A549 (cell line): ENCODE measurements at regions not wholly inside any gene's neighbourhood (a gene's known extent, or its start where the extent isn't known, plus 50 kb on each side); places are given as distances from the start of the nearest gene placed in this dataset.
A peak's percentile ranks its signal among the peaks of the same experiment; 100 is the strongest.

Experiments
- ATAC-seq, 2 experiments: fragments of 200-7000 bp in 1 of 2; fragments of >200 bp in 1 of 2; cut with Nextera tagmentation in 1 of 2; cut with Tn5 transposase in 1 of 2; 3 replicates each; pipeline versions ENCODE4 v1.8.0 to v1.9.1; 2018 to 2020; ENCODE audit warnings: mild to moderate bottlenecking in 1 of 2, moderate library complexity in 1 of 2
- CTCF ChIA-PET: fragments of 300-600 bp; sonication (Branson Sonifier 250); formaldehyde crosslinking; extraction: SDS; loops from one replicate; lab custom pipeline; 2021; ENCODE audit warnings: antibody characterized with exemption, inconsistent platforms; lab: Yijun Ruan, JAX
- POLR2A ChIA-PET: fragments of 350-600 bp; formaldehyde crosslinking; extraction: SDS; loops from one replicate; lab custom pipeline; 2021; ENCODE audit warnings: antibody characterized with exemption, inconsistent platforms; lab: Yijun Ruan, JAX
- DNase-seq, 2 experiments: peaks; one replicate each; pipeline versions ENCODE4 v3.0.0 to v3.0.0-alpha.2; 2011 to 2016; ENCODE audit warnings: low read depth in 1 of 2, low spot score in 1 of 2
- FAIRE-seq: peaks from 2 replicates; lab custom pipeline; 2011; peaks lifted over from hg19 to GRCh38; lab: Jason Lieb, UNC
- H3K27ac ChIP-seq, 2 experiments: fragments of >200 bp; sonication (Bioruptor Twin); formaldehyde crosslinking; 3 replicates each; pipeline ENCODE4 v1.5.1; 2016 to 2017
- H3K4me1 ChIP-seq: fragments of >200 bp; sonication (Bioruptor Twin); formaldehyde crosslinking; 3 replicates; pipeline ENCODE4 v1.6.1; 2016
- H3K4me2 ChIP-seq: fragments of >200 bp; sonication (Bioruptor Twin); formaldehyde crosslinking; 3 replicates; pipeline ENCODE4 v1.6.1; 2016
- H3K4me3 ChIP-seq: fragments of >200 bp; sonication (Bioruptor Twin); formaldehyde crosslinking; 3 replicates; pipeline ENCODE4 v1.5.1; 2016
- H3K9me3 ChIP-seq: fragments of >200 bp; sonication (Bioruptor Twin); formaldehyde crosslinking; 3 replicates; pipeline ENCODE4 v1.6.1; 2016
- ATOH8 ChIP-seq: fragments of 250-450 bp; sonication (Bioruptor Pico); IDR thresholded peaks from 2 replicates; pipeline ENCODE4 v1.5.0; 2020; ENCODE audit warnings: low read depth, mild to moderate bottlenecking, moderate library complexity
- BHLHE40 ChIP-seq: IDR thresholded peaks from 2 replicates; pipeline ENCODE4 v1.6.1; 2012; ENCODE audit warnings: low read depth, low read length, inconsistent platforms
- E2F6 ChIP-seq: IDR thresholded peaks from 2 replicates; pipeline ENCODE4 v1.6.1; 2012; ENCODE audit warnings: low read depth, borderline replicate concordance
- EHMT2 ChIP-seq: fragments of 200-600 bp; sonication (generic); IDR thresholded peaks from 2 replicates; pipeline ENCODE4 v1.6.1; 2016; ENCODE audit warnings: antibody characterized with exemption, low read depth, mild to moderate bottlenecking, moderate library complexity
- ESRRA ChIP-seq: fragments of 150-350 bp; IDR thresholded peaks from 2 replicates; pipeline ENCODE4 v1.6.1; 2014; ENCODE audit warnings: mild to moderate bottlenecking, low read length, borderline replicate concordance
- FOSB ChIP-seq: fragments of 250-450 bp; sonication (Bioruptor Pico); IDR thresholded peaks from 2 replicates; pipeline ENCODE4 v1.5.0; 2020; ENCODE audit warnings: mild to moderate bottlenecking, moderate library complexity
- FOSL2 ChIP-seq, 2 experiments: fragments of 450-650 bp in 1 of 2; fragments of >200 bp in 1 of 2; sonication (Bioruptor Twin) in 1 of 2; formaldehyde crosslinking; IDR thresholded peaks; 2 replicates each; pipeline versions ENCODE4 v1.5.0 to v1.6.1; 2016 to 2020; ENCODE audit warnings: mild to moderate bottlenecking in 1 of 2, moderate library complexity in 1 of 2
- FOXS1 ChIP-seq: fragments of 250-450 bp; sonication (Bioruptor Pico); IDR thresholded peaks from 2 replicates; pipeline ENCODE4 v1.5.0; 2020; ENCODE audit warnings: mild to moderate bottlenecking, moderate library complexity
- HDAC2 ChIP-seq: fragments of 200-600 bp; sonication (generic); IDR thresholded peaks from 2 replicates; pipeline ENCODE4 v1.6.1; 2016
- HEYL ChIP-seq: fragments of 250-450 bp; sonication (Bioruptor Pico); IDR thresholded peaks from 2 replicates; pipeline ENCODE4 v1.8.0; 2021; ENCODE audit warnings: mild to moderate bottlenecking, moderate library complexity
- HMGXB4 ChIP-seq: fragments of 250-450 bp; sonication (Bioruptor Pico); IDR thresholded peaks from 2 replicates; pipeline ENCODE4 v1.5.0; 2021; ENCODE audit warnings: mild to moderate bottlenecking, moderate library complexity, borderline replicate concordance
- JUNB ChIP-seq: fragments of >200 bp; sonication (Bioruptor Twin); formaldehyde crosslinking; IDR thresholded peaks from 2 replicates; pipeline ENCODE4 v1.6.1; 2016
- MAFK ChIP-seq: fragments of 450-650 bp; IDR thresholded peaks from 2 replicates; pipeline ENCODE4 v1.6.1; 2014; ENCODE audit not compliant: partially characterized antibody
- MAX ChIP-seq: IDR thresholded peaks from 2 replicates; pipeline ENCODE4 v1.6.1; 2012
- MAZ ChIP-seq: fragments of 150-350 bp; IDR thresholded peaks from 2 replicates; pipeline ENCODE4 v1.6.1; 2014; ENCODE audit warnings: antibody characterized with exemption, low read depth, low read length, borderline replicate concordance
- NFE2L2 ChIP-seq: fragments of 150-350 bp; conservative IDR thresholded peaks from 2 replicates; pipeline ENCODE4 v1.6.1; 2014; ENCODE audit warnings: low read length
- NPAS2 ChIP-seq: fragments of 250-450 bp; sonication (Bioruptor Pico); IDR thresholded peaks from 2 replicates; pipeline ENCODE4 v1.8.0; 2022; ENCODE audit warnings: mild to moderate bottlenecking, moderate library complexity, borderline replicate concordance
- PHF8 ChIP-seq: fragments of 200-600 bp; sonication (generic); IDR thresholded peaks from 2 replicates; pipeline ENCODE4 v1.6.1; 2016; ENCODE audit warnings: low read depth, mild to moderate bottlenecking, antibody characterized with exemption, moderate library complexity, borderline replicate concordance
- RAD21 ChIP-seq, 2 experiments: fragments of >200 bp in 1 of 2; sonication (Bioruptor Twin) in 1 of 2; formaldehyde crosslinking in 1 of 2; IDR thresholded peaks in 1 of 2; conservative IDR thresholded peaks in 1 of 2; 2 replicates in 1 of 2; 3 replicates in 1 of 2; pipeline ENCODE4 v1.6.1; 2012 to 2018; ENCODE audit warnings: inconsistent platforms in 1 of 2
- RCOR1 ChIP-seq: fragments of 150-350 bp; IDR thresholded peaks from 2 replicates; pipeline ENCODE4 v1.6.1; 2014; ENCODE audit warnings: antibody characterized with exemption, low read length, low read depth
- RFX5 ChIP-seq: fragments of 450-650 bp; IDR thresholded peaks from 2 replicates; pipeline ENCODE4 v1.7.1; 2014; ENCODE audit warnings: antibody characterized with exemption, mild to moderate bottlenecking, moderate library complexity
- RNF2 ChIP-seq: fragments of 200-600 bp; sonication (generic); IDR thresholded peaks from 2 replicates; pipeline ENCODE4 v1.6.1; 2016; ENCODE audit warnings: low read depth, mild to moderate bottlenecking, antibody characterized with exemption, moderate library complexity, borderline replicate concordance
- TFCP2L1 ChIP-seq: fragments of 250-450 bp; sonication (Bioruptor Pico); IDR thresholded peaks from 2 replicates; pipeline ENCODE4 v1.5.0; 2021; ENCODE audit warnings: mild to moderate bottlenecking
- ZC3H11A ChIP-seq: fragments of 450-650 bp; IDR thresholded peaks from 2 replicates; pipeline ENCODE4 v1.6.1; 2014; ENCODE audit warnings: antibody characterized with exemption, mild to moderate bottlenecking
- ZFP36 ChIP-seq: fragments of 450-650 bp; IDR thresholded peaks from 2 replicates; pipeline ENCODE4 v1.6.1; 2014; ENCODE audit warnings: borderline replicate concordance; ENCODE audit not compliant: partially characterized antibody
- WGBS: methylation state at CpG from one replicate; pipeline ENCODE4 v1.1.6; 2017; ENCODE audit errors: missing lambda C conversion rate; 5-methylcytosine and 5-hydroxymethylcytosine counted together
- TF ChIP-seq, protein P1 (sequence below): fragments of >200 bp; sonication (Bioruptor Twin); formaldehyde crosslinking; IDR thresholded peaks from 2 replicates; pipeline ENCODE4 v1.6.1; 2016
- TF ChIP-seq, protein P2 (sequence below): fragments of >200 bp; sonication (Bioruptor Twin); formaldehyde crosslinking; IDR thresholded peaks from 3 replicates; pipeline ENCODE4 v1.5.1; 2016

- FAIRE-seq: no peak
- H3K9me3 ChIP-seq: no peaks in the 10 kb centered on the region
- no peak for DNase-seq
- POLR2A ChIA-PET: no interaction called here
- WGBS: 63% methylated on average over 8 of the region's 8 CpGs
- no peak overlapping the region for H3K27ac ChIP-seq
- H3K4me1 ChIP-seq: peaks cover 10% of the 10 kb centered on the region; the same call in 2 of the 3 replicates
- ATAC-seq: no peak
- TF ChIP-seq ZC3H11A: no peak
- TF ChIP-seq NPAS2 (CRISPR knock-in tag): no peak
- TF ChIP-seq TFCP2L1 (CRISPR knock-in tag): no peak
- no peak for TF ChIP-seq HDAC2
- TF ChIP-seq FOSB (CRISPR knock-in tag): no peak
- no peak for TF ChIP-seq RNF2
- TF ChIP-seq ATOH8 (CRISPR knock-in tag): no peak
- TF ChIP-seq EHMT2: no peak
- TF ChIP-seq FOXS1 (CRISPR knock-in tag): no peak
- TF ChIP-seq ESRRA: no peak
- no peak for TF ChIP-seq MAZ
- TF ChIP-seq MAX: no peak
- TF ChIP-seq, protein P1, sequence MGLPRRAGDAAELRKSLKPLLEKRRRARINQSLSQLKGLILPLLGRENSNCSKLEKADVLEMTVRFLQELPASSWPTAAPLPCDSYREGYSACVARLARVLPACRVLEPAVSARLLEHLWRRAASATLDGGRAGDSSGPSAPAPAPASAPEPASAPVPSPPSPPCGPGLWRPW: no peak
- TF ChIP-seq RFX5: no peak
- no peak for TF ChIP-seq MAFK
- TF ChIP-seq ZFP36: no peak
- TF ChIP-seq NFE2L2: no peak
- TF ChIP-seq HMGXB4: no peak
- no peak for TF ChIP-seq RCOR1
- no peak overlapping the region for H3K4me2 ChIP-seq
- CTCF ChIA-PET: interaction anchor here (0.8 to 1.9 kb wide), 3 partner anchors 9 to 11 kb away, joined by 5 to 10 read pairs (median 5); no protein-coding TSS in a partner anchor
- H3K4me3 ChIP-seq: no peak overlapping the region
Measured at GRCh38 chr2:111667001-111667400, 217.0 kb downstream of the ANAPC1 start.

GRCh38 chr2:111667542-111668273 is 216.3 kb downstream of the ANAPC1 start:
- H3K4me1 ChIP-seq: peaks cover 2% of the 10 kb centered on the region; the same call in 1 of the 3 replicates
- ATAC-seq (peak; percentile 75 to 81; a peak in 4 of 6 replicates), DNase-seq (peak in 1 of 2 experiments; percentile 42), FAIRE-seq (no peak)
- H3K27ac ChIP-seq: 0 out of 6 replicates have a peak overlapping the region, but pooled peaks of 1 of the 2 experiments have one; percentile 14
- CTCF ChIA-PET: interaction anchor here (0.8 to 1.9 kb wide), 4 partner anchors 8 to 11 kb away, joined by 4 to 10 read pairs (median 5); no protein-coding TSS in a partner anchor
- H3K4me2 ChIP-seq: no peak overlapping the region
- 30% methylated on average over 3 of the region's 3 CpGs for WGBS
- H3K4me3 ChIP-seq: no peak overlapping the region
- POLR2A ChIA-PET: no interaction called here
- no peaks in the 10 kb centered on the region for H3K9me3 ChIP-seq
- TF ChIP-seq FOSB (CRISPR knock-in tag) (no peak), ZFP36 (no peak), HEYL (no peak), E2F6 (no peak), BHLHE40 (no peak), JUNB (no peak), FOXS1 (CRISPR knock-in tag) (no peak), PHF8 (no peak), RCOR1 (no peak), ZC3H11A (no peak), RAD21 (conservative IDR thresholded peaks at IDR 0.05 in 1 of 2, IDR thresholded peaks at IDR 0.05 in 1 of 2) (peak; percentile 54 to 64), RNF2 (no peak), FOSL2 (IDR thresholded peaks at IDR 0.05) (no peak), FOSL2 (CRISPR knock-in tag; IDR thresholded peaks at IDR 0.05) (no peak), HMGXB4 (no peak)
- TF ChIP-seq, protein P2, sequence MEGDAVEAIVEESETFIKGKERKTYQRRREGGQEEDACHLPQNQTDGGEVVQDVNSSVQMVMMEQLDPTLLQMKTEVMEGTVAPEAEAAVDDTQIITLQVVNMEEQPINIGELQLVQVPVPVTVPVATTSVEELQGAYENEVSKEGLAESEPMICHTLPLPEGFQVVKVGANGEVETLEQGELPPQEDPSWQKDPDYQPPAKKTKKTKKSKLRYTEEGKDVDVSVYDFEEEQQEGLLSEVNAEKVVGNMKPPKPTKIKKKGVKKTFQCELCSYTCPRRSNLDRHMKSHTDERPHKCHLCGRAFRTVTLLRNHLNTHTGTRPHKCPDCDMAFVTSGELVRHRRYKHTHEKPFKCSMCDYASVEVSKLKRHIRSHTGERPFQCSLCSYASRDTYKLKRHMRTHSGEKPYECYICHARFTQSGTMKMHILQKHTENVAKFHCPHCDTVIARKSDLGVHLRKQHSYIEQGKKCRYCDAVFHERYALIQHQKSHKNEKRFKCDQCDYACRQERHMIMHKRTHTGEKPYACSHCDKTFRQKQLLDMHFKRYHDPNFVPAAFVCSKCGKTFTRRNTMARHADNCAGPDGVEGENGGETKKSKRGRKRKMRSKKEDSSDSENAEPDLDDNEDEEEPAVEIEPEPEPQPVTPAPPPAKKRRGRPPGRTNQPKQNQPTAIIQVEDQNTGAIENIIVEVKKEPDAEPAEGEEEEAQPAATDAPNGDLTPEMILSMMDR: peak; percentile 29; the same call in 2 of the 3 replicates
